Neuron (in vitro differentiated cells): ENCODE measurements at regions not wholly inside any gene's neighbourhood (a gene's known extent, or its start where the extent isn't known, plus 50 kb on each side); places are given as distances from the start of the nearest gene placed in this dataset.

Experiments used
- H2AFZ ChIP-seq: one replicate; pipeline ENCODE4 v1.6.1; 2013; ENCODE audit warnings: low read depth, mild to moderate bottlenecking, inconsistent platforms, low read length, moderate library complexity
- H3K27me3 ChIP-seq: one replicate; pipeline ENCODE4 v1.6.1; 2013; ENCODE audit warnings: low read length; ENCODE audit not compliant: insufficient read depth
- H3K36me3 ChIP-seq: one replicate; pipeline ENCODE4 v1.6.1; 2013; ENCODE audit warnings: low read length; ENCODE audit not compliant: insufficient read depth
- H3K4me1 ChIP-seq: one replicate; pipeline ENCODE4 v1.6.1; 2013; ENCODE audit warnings: low read length; ENCODE audit not compliant: insufficient read depth
- H3K4me3 ChIP-seq: 2 replicates; pipeline ENCODE4 v1.5.1; 2013; ENCODE audit warnings: mild to moderate bottlenecking, low read length, moderate library complexity
- H3K9me3 ChIP-seq: one replicate; pipeline ENCODE4 v1.6.1; 2013; ENCODE audit warnings: low read length

GRCh38 chr4:100130964-100131363, 59.3 kb downstream of the DDIT4L start:
- no peaks in the 10 kb centered on the region for H3K4me1 ChIP-seq
- H3K36me3 ChIP-seq, result no peaks in the 10 kb centered on the region
- no peak overlapping the region for H3K4me3 ChIP-seq
- H2AFZ ChIP-seq, result no peak overlapping the region
- H3K27me3 ChIP-seq, result no peaks in the 10 kb centered on the region
- no peaks in the 10 kb centered on the region for H3K9me3 ChIP-seq

- H3K4me3 ChIP-seq, result no peak overlapping the region
- H3K27me3 ChIP-seq, result no peaks in the 10 kb centered on the region
- H3K9me3 ChIP-seq, result no peaks in the 10 kb centered on the region
- no peaks in the 10 kb centered on the region for H3K36me3 ChIP-seq
- no peak overlapping the region for H2AFZ ChIP-seq
- no peaks in the 10 kb centered on the region for H3K4me1 ChIP-seq
These were observed 59.8 kb downstream of the DDIT4L start for GRCh38 chr4:100130491-100130890.

- no peaks in the 10 kb centered on the region for H3K9me3 ChIP-seq
- no peaks in the 10 kb centered on the region for H3K27me3 ChIP-seq
- no peak overlapping the region for H3K4me3 ChIP-seq
- H3K36me3 ChIP-seq, result no peaks in the 10 kb centered on the region
- no peak overlapping the region for H2AFZ ChIP-seq
- no peaks in the 10 kb centered on the region for H3K4me1 ChIP-seq
These were observed 60.5 kb downstream of the DDIT4L start for GRCh38 chr4:100129774-100130173.

- H3K27me3 ChIP-seq, result no peaks in the 10 kb centered on the region
- no peaks in the 10 kb centered on the region for H3K4me1 ChIP-seq
- H3K9me3 ChIP-seq, result no peaks in the 10 kb centered on the region
- H2AFZ ChIP-seq, result no peak overlapping the region
- no peaks in the 10 kb centered on the region for H3K36me3 ChIP-seq
- no peak overlapping the region for H3K4me3 ChIP-seq
These were observed 61.9 kb downstream of the DDIT4L start for GRCh38 chr4:100128338-100128737.

- no peak overlapping the region for H3K4me3 ChIP-seq
- H3K36me3 ChIP-seq, result no peaks in the 10 kb centered on the region
These were observed 65.6 kb downstream of the DDIT4L start for GRCh38 chr4:100124715-100125114.

GRCh38 chr4:100118181-100118580, 72.1 kb downstream of the DDIT4L start:
- H2AFZ ChIP-seq, result no peak overlapping the region
- H3K4me3 ChIP-seq, result no peak overlapping the region
- peaks cover 3% of the 10 kb centered on the region for H3K4me1 ChIP-seq
- H3K27me3 ChIP-seq, result no peaks in the 10 kb centered on the region
- no peaks in the 10 kb centered on the region for H3K9me3 ChIP-seq
- no peaks in the 10 kb centered on the region for H3K36me3 ChIP-seq

More at GRCh38 chr4:100124715-100125114, 65.6 kb downstream of the DDIT4L start:
- H2AFZ ChIP-seq, result no peak overlapping the region
- H3K9me3 ChIP-seq, result no peaks in the 10 kb centered on the region
- no peaks in the 10 kb centered on the region for H3K4me1 ChIP-seq
- no peaks in the 10 kb centered on the region for H3K27me3 ChIP-seq

- Histone ChIP-seq H3K27me3 (no peaks in the 10 kb centered on the region), H3K4me3 (no peak overlapping the region), H3K9me3 (no peaks in the 10 kb centered on the region), H3K36me3 (no peaks in the 10 kb centered on the region), H2AFZ (no peak overlapping the region), H3K4me1 (peaks cover 3% of the 10 kb centered on the region)
These were observed 72.5 kb downstream of the DDIT4L start for GRCh38 chr4:100117750-100118149.

GRCh38 chr4:100114909-100115308, 75.4 kb downstream of the DDIT4L start:
- Histone ChIP-seq H3K4me1 (peaks cover 3% of the 10 kb centered on the region), H3K36me3 (no peaks in the 10 kb centered on the region), H3K4me3 (no peak overlapping the region), H3K27me3 (no peaks in the 10 kb centered on the region), H2AFZ (no peak overlapping the region), H3K9me3 (no peaks in the 10 kb centered on the region)

GRCh38 chr4:100113732-100114131, 76.5 kb downstream of the DDIT4L start:
- H3K27me3 ChIP-seq, result no peaks in the 10 kb centered on the region
- H2AFZ ChIP-seq, result no peak overlapping the region
- peaks cover 3% of the 10 kb centered on the region for H3K4me1 ChIP-seq
- H3K36me3 ChIP-seq, result no peaks in the 10 kb centered on the region
- no peak overlapping the region for H3K4me3 ChIP-seq
- no peaks in the 10 kb centered on the region for H3K9me3 ChIP-seq

GRCh38 chr4:100113096-100113495, 77.2 kb downstream of the DDIT4L start:
- peaks cover 3% of the 10 kb centered on the region for H3K4me1 ChIP-seq
- no peak overlapping the region for H3K4me3 ChIP-seq
- no peaks in the 10 kb centered on the region for H3K9me3 ChIP-seq
- no peaks in the 10 kb centered on the region for H3K36me3 ChIP-seq
- H3K27me3 ChIP-seq, result no peaks in the 10 kb centered on the region
- no peak overlapping the region for H2AFZ ChIP-seq

- Histone ChIP-seq H3K4me3 (no peak overlapping the region), H2AFZ (no peak overlapping the region), H3K27me3 (no peaks in the 10 kb centered on the region), H3K4me1 (peaks cover 3% of the 10 kb centered on the region), H3K36me3 (no peaks in the 10 kb centered on the region), H3K9me3 (no peaks in the 10 kb centered on the region)
These were observed 80.3 kb downstream of the DDIT4L start for GRCh38 chr4:100109921-100110320.

GRCh38 chr4:100108869-100109268, 81.4 kb downstream of the DDIT4L start:
- Histone ChIP-seq H3K9me3 (no peaks in the 10 kb centered on the region), H3K27me3 (no peaks in the 10 kb centered on the region), H3K36me3 (no peaks in the 10 kb centered on the region), H3K4me3 (no peak overlapping the region), H2AFZ (no peak overlapping the region), H3K4me1 (peaks cover 3% of the 10 kb centered on the region)

- H3K27me3 ChIP-seq, result no peaks in the 10 kb centered on the region
- no peaks in the 10 kb centered on the region for H3K36me3 ChIP-seq
- no peaks in the 10 kb centered on the region for H3K4me1 ChIP-seq
- H2AFZ ChIP-seq, result no peak overlapping the region
- no peak overlapping the region for H3K4me3 ChIP-seq
- no peaks in the 10 kb centered on the region for H3K9me3 ChIP-seq
These were observed 83.3 kb downstream of the DDIT4L start for GRCh38 chr4:100106982-100107381.

- no peaks in the 10 kb centered on the region for H3K9me3 ChIP-seq
- H2AFZ ChIP-seq, result no peak overlapping the region
- peaks cover 5% of the 10 kb centered on the region for H3K4me1 ChIP-seq
- H3K27me3 ChIP-seq, result no peaks in the 10 kb centered on the region
- no peaks in the 10 kb centered on the region for H3K36me3 ChIP-seq
- no peak overlapping the region for H3K4me3 ChIP-seq
These were observed 86.6 kb downstream of the DDIT4L start for GRCh38 chr4:100103671-100104070.
